HepG2 (cell line): ENCODE measurements at regions not wholly inside any gene's neighbourhood (a gene's known extent, or its start where the extent isn't known, plus 50 kb on each side); places are given as distances from the start of the nearest gene placed in this dataset.

Experiments
- ATAC-seq: fragments of 200-7000 bp; cut with Tn5 transposase; 3 replicates; pipeline ENCODE4 v1.9.1; 2020; ENCODE audit warnings: mild to moderate bottlenecking, moderate library complexity
- BruUV-seq: library from RNA; stranded (reverse); fragments of 400-500 nt; replicated peaks from 2 replicates; lab custom pipeline; 2021; lab: Mats Ljungman, UMichigan
- CTCF ChIA-PET: fragments of 300-600 bp; formaldehyde crosslinking; extraction: SDS; loops from one replicate; lab custom pipeline; 2021; ENCODE audit warnings: low total read pairs, inconsistent platforms, low intra/inter-chr PET ratio; lab: Yijun Ruan, JAX
- POLR2A ChIA-PET: fragments of 350-600 bp; sonication (Branson Sonifier 250); formaldehyde crosslinking; loops from one replicate; lab custom pipeline; 2020; ENCODE audit warnings: antibody characterized with exemption, inconsistent platforms; lab: Yijun Ruan, JAX
- DNase-seq: peaks from one replicate; pipeline ENCODE4 v3.0.0-alpha.2; 2015; ENCODE audit warnings: low spot score
- FAIRE-seq: peaks from 3 replicates; lab custom pipeline; 2011; peaks lifted over from hg19 to GRCh38; lab: Jason Lieb, UNC
- H2AFZ ChIP-seq: one replicate; pipeline ENCODE4 v1.6.1; 2011; ENCODE audit warnings: low read length, inconsistent platforms
- H3K27ac ChIP-seq: fragments of 300-600 bp; 3 replicates; pipeline ENCODE4 v1.8.0; 2011; ENCODE audit warnings: mixed run types, mild to moderate bottlenecking, mixed read lengths, low read length, inconsistent platforms; ENCODE audit not compliant: insufficient read depth; ENCODE audit errors: extremely low read length
- H3K27me3 ChIP-seq, 2 experiments: fragments of 200-600 bp in 1 of 2; 2 replicates in 1 of 2; 3 replicates in 1 of 2; pipeline versions ENCODE4 v1.6.0 to v1.8.0; 2011; ENCODE audit warnings: low read length in 2 of 2, mild to moderate bottlenecking in 2 of 2, moderate library complexity in 2 of 2, inconsistent platforms in 1 of 2; ENCODE audit not compliant: insufficient read depth in 2 of 2, control insufficient read depth in 1 of 2
- H3K36me3 ChIP-seq, 2 experiments: fragments of 200-600 bp in 1 of 2; replicated peaks in 1 of 2; 2 replicates in 1 of 2; 3 replicates in 1 of 2; pipeline versions ENCODE4 v1.5.1 to v1.8.0; 2011; ENCODE audit warnings: low read length in 2 of 2, inconsistent platforms in 1 of 2; ENCODE audit not compliant: insufficient read depth in 2 of 2, control insufficient read depth in 1 of 2
- H3K4me1 ChIP-seq: 2 replicates; pipeline ENCODE4 v1.5.1; 2012; ENCODE audit warnings: low read length, inconsistent platforms; ENCODE audit not compliant: insufficient read depth
- H3K4me2 ChIP-seq: 2 replicates; pipeline ENCODE4 v1.6.0; 2011; ENCODE audit warnings: low read depth, low read length, inconsistent platforms
- H3K4me3 ChIP-seq, 3 experiments: fragments of 200-600 bp in 1 of 3; sonication (generic), shearing (Covaris generic) in 1 of 3; replicated peaks in 1 of 3; 2 replicates each; pipeline ENCODE4 v1.5.1; 2011 to 2016; ENCODE audit warnings: low read length in 3 of 3, inconsistent platforms in 2 of 3, low read depth in 2 of 3, mild to moderate bottlenecking in 2 of 3, control low read depth in 1 of 3, mixed read lengths in 1 of 3; ENCODE audit not compliant: insufficient read depth in 1 of 3
- H3K79me2 ChIP-seq: one replicate; pipeline ENCODE4 v1.6.1; 2011; ENCODE audit warnings: low read length, inconsistent platforms; ENCODE audit not compliant: insufficient read depth
- H3K9ac ChIP-seq: 2 replicates; pipeline ENCODE4 v1.6.0; 2011; ENCODE audit warnings: mild to moderate bottlenecking, low read depth, low read length, inconsistent platforms; ENCODE audit not compliant: insufficient read depth
- H3K9me3 ChIP-seq: 2 replicates; pipeline ENCODE4 v1.5.1; 2012; ENCODE audit warnings: mild to moderate bottlenecking, low read length
- H4K20me1 ChIP-seq: 2 replicates; pipeline ENCODE4 v1.6.0; 2011; ENCODE audit warnings: inconsistent platforms, mild to moderate bottlenecking, low read length, moderate library complexity; ENCODE audit not compliant: insufficient read depth
- BCL6 ChIP-seq: IDR thresholded peaks from 2 replicates; pipeline ENCODE4 v1.6.1; 2016; ENCODE audit warnings: missing genetic modification reagents, missing compliant biosample characterization
- CEBPG ChIP-seq: IDR thresholded peaks from 2 replicates; pipeline ENCODE4 v1.6.1; 2016
- IKZF5 ChIP-seq: IDR thresholded peaks from 2 replicates; pipeline ENCODE4 v1.6.1; 2018; ENCODE audit warnings: missing genetic modification reagents, mild to moderate bottlenecking, missing compliant biosample characterization
- LCORL ChIP-seq, 2 experiments: fragments of 450-650 bp in 1 of 2; sonication (generic) in 1 of 2; formaldehyde crosslinking in 1 of 2; IDR thresholded peaks; 2 replicates each; pipeline versions ENCODE4 v1.5.0 to v1.6.1; 2017 to 2020; ENCODE audit warnings: antibody characterized with exemption in 1 of 2, missing genetic modification reagents in 1 of 2
- NFIB ChIP-seq: sonication (generic); formaldehyde crosslinking; IDR thresholded peaks from 2 replicates; pipeline ENCODE4 v1.9.0; 2021; ENCODE audit warnings: missing genetic modification reagents, mild to moderate bottlenecking, borderline replicate concordance
- NR1H2 ChIP-seq: sonication (generic); formaldehyde crosslinking; IDR thresholded peaks from 2 replicates; pipeline ENCODE4 v1.8.1; 2022; ENCODE audit warnings: low read depth, missing genetic modification reagents, borderline replicate concordance
- PRMT3 ChIP-seq: sonication (generic); formaldehyde crosslinking; IDR thresholded peaks from 2 replicates; pipeline ENCODE4 v1.8.1; 2022; ENCODE audit warnings: low read depth, mild to moderate bottlenecking, moderate library complexity, missing genetic modification reagents, borderline replicate concordance
- SIN3B ChIP-seq: fragments of 150-350 bp; IDR thresholded peaks from 2 replicates; pipeline ENCODE4 v1.6.1; 2014; ENCODE audit warnings: low read length
- SMARCE1 ChIP-seq: fragments of 450-650 bp; IDR thresholded peaks from 2 replicates; pipeline ENCODE4 v1.6.1; 2017; ENCODE audit warnings: borderline replicate concordance
- SMC3 ChIP-seq: IDR thresholded peaks from 2 replicates; pipeline ENCODE4 v1.6.1; 2011; ENCODE audit warnings: low read length, improper control_type of control experiment
- STAG1 ChIP-seq: sonication (generic); formaldehyde crosslinking; IDR thresholded peaks from 2 replicates; pipeline ENCODE4 v1.4.0; 2020; ENCODE audit warnings: missing genetic modification reagents
- THAP11 ChIP-seq: IDR thresholded peaks from 2 replicates; pipeline ENCODE4 v1.6.1; 2016; ENCODE audit warnings: missing biosample characterization, missing genetic modification reagents
- THRA ChIP-seq: sonication (generic); formaldehyde crosslinking; IDR thresholded peaks from 2 replicates; pipeline ENCODE4 v1.4.0; 2020; ENCODE audit warnings: missing genetic modification reagents, borderline replicate concordance
- YEATS2 ChIP-seq: sonication (generic); formaldehyde crosslinking; IDR thresholded peaks from 2 replicates; pipeline ENCODE4 v1.4.0; 2020; ENCODE audit warnings: missing genetic modification reagents, borderline replicate concordance
- ZKSCAN8 ChIP-seq: IDR thresholded peaks from 2 replicates; pipeline ENCODE4 v1.6.1; 2016; ENCODE audit warnings: borderline replicate concordance, missing genetic modification reagents, missing compliant biosample characterization
- ZNF430 ChIP-seq: sonication (generic); formaldehyde crosslinking; IDR thresholded peaks from 2 replicates; pipeline ENCODE4 v1.9.0; 2021; ENCODE audit warnings: mild to moderate bottlenecking, missing genetic modification reagents
- ZNF670 ChIP-seq: sonication (generic); formaldehyde crosslinking; IDR thresholded peaks from 2 replicates; pipeline ENCODE4 v1.8.0; 2022; ENCODE audit warnings: mild to moderate bottlenecking, missing genetic modification reagents, borderline replicate concordance
- WGBS: methylation state at CpG from one replicate; pipeline ENCODE4 v1.1.6; 2017; ENCODE audit warnings: low lambda C conversion rate; 5-methylcytosine and 5-hydroxymethylcytosine counted together
- in situ Hi-C: cut with HindIII; loops from 2 replicates; pipeline ENCODE4 v1.10.0; 2017; ENCODE audit warnings: low pct_unique_long_range_greater_than_20kb; ENCODE audit not compliant: extremely low pct_ligation_motif_present
- intact Hi-C: fragments of 100-400 bp; cut with micrococcal nuclease; formaldehyde crosslinking; loops from one replicate; pipeline ENCODE4 v1.10.0; 2022; ENCODE audit not compliant: unreplicated experiment

- no peaks in the 10 kb centered on the region for H3K79me2 ChIP-seq
- WGBS = no CpG with 5 or more reads among the region's 4 CpGs
- H4K20me1 ChIP-seq = no peaks in the 10 kb centered on the region
- no peak for DNase-seq
- H3K9me3 ChIP-seq = no peaks in the 10 kb centered on the region
- no peaks in the 10 kb centered on the region for H3K27me3 ChIP-seq
- no peaks in the 10 kb centered on the region for H3K36me3 ChIP-seq
- H2AFZ ChIP-seq = no peak overlapping the region
- no peak overlapping the region for H3K4me2 ChIP-seq
- no peak overlapping the region for H3K9ac ChIP-seq
- ChIA-PET POLR2A (no interaction called here), CTCF (no interaction called here)
- in situ Hi-C loops = no loop called here
- TF ChIP-seq ZNF670 (no peak), SIN3B (no peak), ZKSCAN8 (CRISPR knock-in tag) (no peak), THAP11 (CRISPR knock-in tag) (no peak), NFIB (CRISPR knock-in tag) (no peak), CEBPG (CRISPR knock-in tag) (no peak), STAG1 (no peak), IKZF5 (CRISPR knock-in tag) (no peak), BCL6 (CRISPR knock-in tag) (no peak), PRMT3 (no peak), THRA (CRISPR knock-in tag) (no peak), ZNF430 (CRISPR knock-in tag) (no peak), SMC3 (no peak), NR1H2 (CRISPR knock-in tag) (no peak), LCORL (IDR thresholded peaks at IDR 0.05) (no peak), LCORL (CRISPR knock-in tag; IDR thresholded peaks at IDR 0.05) (no peak), YEATS2 (CRISPR knock-in tag) (no peak), SMARCE1 (no peak)
- no peaks in the 10 kb centered on the region for H3K4me1 ChIP-seq
- no TSS peak for BruUV-seq
- no peak for ATAC-seq
- no peak overlapping the region for H3K27ac ChIP-seq
- H3K4me3 ChIP-seq = no peak overlapping the region
- intact Hi-C loops = no loop called here
- FAIRE-seq = no peak
These were observed 205.3 kb upstream of the KLF8 start for GRCh38 chrX:56026815-56027214.
